Vagina (tissue), 2 donors: ENCODE measurements at regions not wholly inside any gene's neighbourhood (a gene's known extent, or its start where the extent isn't known, plus 50 kb on each side); places are given as distances from the start of the nearest gene placed in this dataset.

Source experiments
- CTCF ChIP-seq, 3 experiments: fragments of 450-650 bp in 2 of 3; fragments of 200-600 bp in 1 of 3; sonication (generic) in 1 of 3; IDR thresholded peaks; one replicate each; pipeline ENCODE4 v1.5.1; 2017 to 2019; ENCODE audit warnings: antibody characterized with exemption in 3 of 3, mild to moderate bottlenecking in 2 of 3, moderate library complexity in 2 of 3
- POLR2A ChIP-seq, 2 donors: fragments of 450-650 bp; IDR thresholded peaks; one replicate each; pipeline ENCODE4 v1.6.1; 2017; ENCODE audit warnings: antibody characterized with exemption in 2 of 2, mild to moderate bottlenecking in 2 of 2, moderate library complexity in 2 of 2

GRCh38 chr2:160650196-160651118 is 156.8 kb upstream of the RBMS1 start:
- TF ChIP-seq POLR2A (IDR thresholded peaks at IDR 0.05) (no peak), CTCF (IDR thresholded peaks at IDR 0.05) (no peak)
